IMR-90 (cell line): ENCODE measurements at regions not wholly inside any gene's neighbourhood (a gene's known extent, or its start where the extent isn't known, plus 50 kb on each side); places are given as distances from the start of the nearest gene placed in this dataset.
A peak's percentile ranks its signal among the peaks of the same experiment; 100 is the strongest.

ENCODE experiments used
- ATAC-seq: fragments of 200-7000 bp; cut with Tn5 transposase; 2 replicates; pipeline ENCODE4 v1.9.1; 2020; ENCODE audit warnings: low read depth, mild to moderate bottlenecking, moderate library complexity
- BruUV-seq: library from RNA; stranded (reverse); fragments of 400-500 nt; replicated peaks from 2 replicates; lab custom pipeline; 2021; lab: Mats Ljungman, UMichigan
- CTCF ChIA-PET: fragments of 300-600 bp; formaldehyde crosslinking; extraction: SDS; loops from one replicate; lab custom pipeline; 2021; ENCODE audit warnings: antibody characterized with exemption; lab: Yijun Ruan, JAX
- POLR2A ChIA-PET: fragments of 300-600 bp; sonication (Branson Sonifier 250); formaldehyde crosslinking; loops from one replicate; lab custom pipeline; 2022; ENCODE audit warnings: antibody characterized with exemption; ENCODE audit not compliant: unreplicated experiment; lab: Charles Lee
- DNase-seq: peaks from one replicate; pipeline ENCODE4 v3.0.0; 2013
- H2AFZ ChIP-seq: replicated peaks from 2 replicates; pipeline ENCODE3; 2013; ENCODE audit warnings: low read length, mild to moderate bottlenecking; ENCODE audit not compliant: poor library complexity
- H2AK5ac ChIP-seq: 2 replicates; pipeline ENCODE4 v1.6.1; 2013; ENCODE audit warnings: low read depth, low read length, inconsistent platforms
- H2AK9ac ChIP-seq: replicated peaks from 2 replicates; pipeline ENCODE3; 2013; ENCODE audit warnings: mild to moderate bottlenecking, low read depth, low read length, moderate library complexity; ENCODE audit not compliant: poor library complexity
- H2BK120ac ChIP-seq: 2 replicates; pipeline ENCODE4 v1.6.1; 2013; ENCODE audit warnings: low read depth, low read length, inconsistent platforms
- H2BK15ac ChIP-seq: 3 replicates; pipeline ENCODE4 v1.6.1; 2013; ENCODE audit warnings: low read depth, low read length, inconsistent platforms
- H2BK20ac ChIP-seq: 2 replicates; pipeline ENCODE4 v1.6.1; 2013; ENCODE audit warnings: low read depth, mild to moderate bottlenecking, inconsistent platforms, low read length, moderate library complexity
- H2BK5ac ChIP-seq: 2 replicates; pipeline ENCODE4 v1.6.1; 2013; ENCODE audit warnings: mild to moderate bottlenecking, low read depth, low read length, inconsistent platforms; ENCODE audit not compliant: poor library complexity, severe bottlenecking
- H3K14ac ChIP-seq: replicated peaks from 2 replicates; pipeline ENCODE4 v1.6.1; 2013; ENCODE audit warnings: low read depth, low read length, inconsistent platforms
- H3K18ac ChIP-seq: 2 replicates; pipeline ENCODE4 v1.6.1; 2013; ENCODE audit warnings: low read depth, low read length, control low read depth
- H3K23ac ChIP-seq: 2 replicates; pipeline ENCODE4 v1.6.1; 2013; ENCODE audit warnings: low read depth, low read length, inconsistent platforms
- H3K27ac ChIP-seq: 2 replicates; pipeline ENCODE4 v1.5.1; 2013; ENCODE audit warnings: mild to moderate bottlenecking, control low read depth, low read length; ENCODE audit not compliant: insufficient read depth
- H3K27me3 ChIP-seq: 2 replicates; pipeline ENCODE4 v1.6.1; 2013; ENCODE audit warnings: low read length; ENCODE audit not compliant: control insufficient read depth, insufficient read depth
- H3K36me3 ChIP-seq: 2 replicates; pipeline ENCODE4 v1.6.1; 2013; ENCODE audit warnings: low read length, mixed read lengths; ENCODE audit not compliant: control insufficient read depth, insufficient read depth
- H3K4ac ChIP-seq: 2 replicates; pipeline ENCODE4 v1.6.1; 2013; ENCODE audit warnings: low read depth, low read length, inconsistent platforms
- H3K4me1 ChIP-seq: 2 replicates; pipeline ENCODE4 v1.6.1; 2013; ENCODE audit warnings: low read length, mixed read lengths; ENCODE audit not compliant: control insufficient read depth, insufficient read depth
- H3K4me2 ChIP-seq: 2 replicates; pipeline ENCODE4 v1.6.1; 2013; ENCODE audit warnings: low read depth, mild to moderate bottlenecking, control low read depth, low read length, moderate library complexity
- H3K4me3 ChIP-seq: 2 replicates; pipeline ENCODE4 v1.5.1; 2013; ENCODE audit warnings: low read depth, mild to moderate bottlenecking, control low read depth, low read length, moderate library complexity; ENCODE audit not compliant: insufficient read depth
- H3K56ac ChIP-seq: 2 replicates; pipeline ENCODE4 v1.6.1; 2013; ENCODE audit warnings: low read length, inconsistent platforms; ENCODE audit not compliant: insufficient read depth; ENCODE audit errors: extremely low read depth
- H3K79me1 ChIP-seq, 2 experiments: 2 replicates each; pipeline ENCODE4 v1.6.1; 2013; ENCODE audit warnings: low read length in 2 of 2, inconsistent platforms in 1 of 2, low read depth in 1 of 2
- H3K9ac ChIP-seq: 2 replicates; pipeline ENCODE4 v1.6.1; 2013; ENCODE audit warnings: low read depth, low read length, control low read depth
- H3K9me1 ChIP-seq: 2 replicates; pipeline ENCODE4 v1.6.1; 2013; ENCODE audit warnings: low read length, inconsistent platforms; ENCODE audit not compliant: insufficient read depth
- H3K9me3 ChIP-seq: 2 replicates; pipeline ENCODE4 v1.6.1; 2013; ENCODE audit warnings: low read length; ENCODE audit not compliant: control insufficient read depth, insufficient read depth
- H4K20me1 ChIP-seq: 2 replicates; pipeline ENCODE4 v1.6.1; 2013; ENCODE audit warnings: low read length, inconsistent platforms; ENCODE audit not compliant: insufficient read depth
- H4K5ac ChIP-seq: 2 replicates; pipeline ENCODE4 v1.6.1; 2013; ENCODE audit warnings: mild to moderate bottlenecking, low read depth, low read length, control low read depth
- H4K8ac ChIP-seq, 2 experiments: 2 replicates each; pipeline ENCODE4 v1.6.1; 2013; ENCODE audit warnings: low read depth in 2 of 2, low read length in 2 of 2, control low read depth in 1 of 2, inconsistent platforms in 1 of 2
- H4K91ac ChIP-seq: 2 replicates; pipeline ENCODE4 v1.6.1; 2013; ENCODE audit warnings: low read depth, low read length, inconsistent platforms; ENCODE audit not compliant: insufficient read depth
- BHLHE40 ChIP-seq: fragments of 150-350 bp; IDR thresholded peaks from 2 replicates; pipeline ENCODE4 v1.6.1; 2016; ENCODE audit warnings: mild to moderate bottlenecking, low read depth, low read length
- CEBPB ChIP-seq: IDR thresholded peaks from 2 replicates; pipeline ENCODE4 v1.6.1; 2012; ENCODE audit warnings: low read depth, low read length, improper control_type of control experiment
- CHD1 ChIP-seq: IDR thresholded peaks from 2 replicates; pipeline ENCODE4 v1.6.1; 2012; ENCODE audit warnings: low read depth, low read length, improper control_type of control experiment
- FOS ChIP-seq: fragments of 150-350 bp; IDR thresholded peaks from 2 replicates; pipeline ENCODE4 v1.6.1; 2016; ENCODE audit warnings: low read depth, low read length
- MAFK ChIP-seq: IDR thresholded peaks from 2 replicates; pipeline ENCODE4 v1.6.1; 2012; ENCODE audit warnings: low read depth, low read length, improper control_type of control experiment
- MAZ ChIP-seq: IDR thresholded peaks from 2 replicates; pipeline ENCODE4 v1.6.1; 2012; ENCODE audit warnings: low read depth, mild to moderate bottlenecking, low read length, improper control_type of control experiment, moderate library complexity, borderline replicate concordance
- MXI1 ChIP-seq: IDR thresholded peaks from 2 replicates; pipeline ENCODE4 v1.6.1; 2012; ENCODE audit warnings: low read depth, mild to moderate bottlenecking, low read length, moderate library complexity, borderline replicate concordance
- NFE2L2 ChIP-seq: fragments of 150-350 bp; IDR thresholded peaks from 2 replicates; pipeline ENCODE4 v1.6.1; 2016; ENCODE audit warnings: low read depth, mild to moderate bottlenecking, low read length
- POLR2A ChIP-seq: IDR thresholded peaks from 2 replicates; pipeline ENCODE4 v1.6.1; 2012; ENCODE audit warnings: mild to moderate bottlenecking, low read depth, low read length
- RAD21 ChIP-seq: IDR thresholded peaks from 2 replicates; pipeline ENCODE4 v1.6.1; 2012; ENCODE audit warnings: low read length, improper control_type of control experiment
- RCOR1 ChIP-seq: IDR thresholded peaks from 2 replicates; pipeline ENCODE4 v1.6.1; 2012; ENCODE audit warnings: mild to moderate bottlenecking, low read length, improper control_type of control experiment; ENCODE audit not compliant: insufficient replicate concordance
- RFX5 ChIP-seq: IDR thresholded peaks from 2 replicates; pipeline ENCODE4 v1.8.0; 2012; ENCODE audit warnings: low read depth, mild to moderate bottlenecking, low read length, moderate library complexity
- SMC3 ChIP-seq: fragments of 150-350 bp; IDR thresholded peaks from 2 replicates; pipeline ENCODE4 v1.6.1; 2016; ENCODE audit warnings: low read depth, mild to moderate bottlenecking, antibody characterized with exemption, low read length, moderate library complexity
- WGBS, 2 experiments: methylation state at CpG; one replicate each; pipeline versions ENCODE4 v1.1.5 to v1.1.7; 2013; ENCODE audit warnings: missing lambda C conversion rate in 2 of 2; ENCODE audit not compliant: insufficient read length in 1 of 2; ENCODE audit errors: extremely low coverage in 2 of 2; 5-methylcytosine and 5-hydroxymethylcytosine counted together
- dilution Hi-C: fragments of 300-500 bp; cut with HindIII; formaldehyde crosslinking; loops from one replicate; pipeline ENCODE4 v1.14.3; 2018; ENCODE audit warnings: low sequenced_read_pairs; ENCODE audit not compliant: unreplicated experiment
- in situ Hi-C: fragments of 300-500 bp; cut with MboI; formaldehyde crosslinking; loops from 3 replicates; pipeline ENCODE4 v1.14.3; 2019; ENCODE audit warnings: low sequenced_read_pairs, inconsistent platforms, mixed read lengths
- intact Hi-C: fragments of 100-400 bp; cut with micrococcal nuclease; formaldehyde crosslinking; loops from 2 replicates; pipeline ENCODE4 v1.10.0; 2022
- TF ChIP-seq, protein P1 (sequence below): conservative IDR thresholded peaks from 2 replicates; pipeline ENCODE4 v1.5.1; 2012; ENCODE audit warnings: mild to moderate bottlenecking, low read depth, low read length, improper control_type of control experiment
- TF ChIP-seq, protein P2 (sequence below): fragments of 150-350 bp; IDR thresholded peaks from 2 replicates; pipeline ENCODE4 v1.6.1; 2016; ENCODE audit warnings: low read depth, mild to moderate bottlenecking, low read length, moderate library complexity, borderline replicate concordance
- TF ChIP-seq, protein P3 (sequence below): fragments of 150-350 bp; IDR thresholded peaks from 2 replicates; pipeline ENCODE4 v1.6.1; 2017; ENCODE audit warnings: mild to moderate bottlenecking, antibody characterized with exemption, low read length, low read depth

DNA sequence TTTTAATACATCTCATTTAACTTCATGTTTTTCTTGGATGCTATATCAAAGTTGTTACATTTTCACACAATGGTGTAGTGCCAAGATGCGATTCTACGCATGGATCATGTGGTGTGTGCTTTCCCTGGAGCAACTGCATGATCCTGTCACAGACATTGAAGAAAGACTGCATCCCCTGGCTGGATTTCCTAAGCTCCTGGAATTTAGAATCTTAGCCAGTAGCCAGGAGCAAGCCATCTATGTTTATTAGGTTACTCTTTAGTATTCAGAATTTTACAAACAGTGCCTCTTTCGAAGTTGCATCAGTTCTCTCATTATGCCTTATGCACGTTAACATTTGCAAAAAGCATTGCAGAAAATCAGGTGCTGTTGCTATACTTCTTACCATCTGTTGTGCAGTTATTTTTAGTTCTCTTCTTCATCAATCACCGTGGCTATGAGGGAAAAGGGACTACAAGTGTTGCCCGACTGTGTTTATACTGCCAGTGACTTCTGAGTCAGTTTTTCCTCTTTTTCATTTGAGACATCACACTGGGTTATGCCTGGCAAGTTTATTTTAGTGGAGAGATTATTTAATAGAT lies 584.2 kb downstream of the BCKDHB start:
- Histone ChIP-seq H2AK5ac (no peak overlapping the region), H3K56ac (0 out of 2 replicates have a peak overlapping the region, but pooled peaks have one; percentile 9), H3K79me1 (no peaks in the 10 kb centered on the region), H3K9me1 (no peaks in the 10 kb centered on the region), H2AK9ac (no peak overlapping the region), H3K14ac (no peak overlapping the region), H3K4me2 (0 out of 2 replicates have a peak overlapping the region, but pooled peaks have one; percentile 23), H3K23ac (no peak overlapping the region), H4K8ac (no peak overlapping the region), H3K36me3 (no peaks in the 10 kb centered on the region), H3K9ac (no peak overlapping the region), H4K20me1 (no peaks in the 10 kb centered on the region), H4K91ac (no peak overlapping the region), H3K4me1 (no peaks in the 10 kb centered on the region), H3K18ac (no peak overlapping the region), H3K4me3 (no peak overlapping the region), H2BK120ac (no peak overlapping the region), H2BK20ac (no peak overlapping the region; the same call in 1 of the 2 replicates), H3K9me3 (no peaks in the 10 kb centered on the region), H2AFZ (no peak overlapping the region), H2BK15ac (no peak overlapping the region), H3K27ac (no peak overlapping the region), H3K4ac (no peak overlapping the region), H4K5ac (no peak overlapping the region), H2BK5ac (no peak overlapping the region), H3K27me3 (no peaks in the 10 kb centered on the region)
- TF ChIP-seq RFX5 (no peak), POLR2A (no peak), BHLHE40 (no peak), CHD1 (no peak), CEBPB (no peak), SMC3 (no peak), RCOR1 (no peak), MAFK (no peak), FOS (no peak), NFE2L2 (no peak), MXI1 (no peak), MAZ (no peak), RAD21 (no peak)
- TF ChIP-seq, protein P1, sequence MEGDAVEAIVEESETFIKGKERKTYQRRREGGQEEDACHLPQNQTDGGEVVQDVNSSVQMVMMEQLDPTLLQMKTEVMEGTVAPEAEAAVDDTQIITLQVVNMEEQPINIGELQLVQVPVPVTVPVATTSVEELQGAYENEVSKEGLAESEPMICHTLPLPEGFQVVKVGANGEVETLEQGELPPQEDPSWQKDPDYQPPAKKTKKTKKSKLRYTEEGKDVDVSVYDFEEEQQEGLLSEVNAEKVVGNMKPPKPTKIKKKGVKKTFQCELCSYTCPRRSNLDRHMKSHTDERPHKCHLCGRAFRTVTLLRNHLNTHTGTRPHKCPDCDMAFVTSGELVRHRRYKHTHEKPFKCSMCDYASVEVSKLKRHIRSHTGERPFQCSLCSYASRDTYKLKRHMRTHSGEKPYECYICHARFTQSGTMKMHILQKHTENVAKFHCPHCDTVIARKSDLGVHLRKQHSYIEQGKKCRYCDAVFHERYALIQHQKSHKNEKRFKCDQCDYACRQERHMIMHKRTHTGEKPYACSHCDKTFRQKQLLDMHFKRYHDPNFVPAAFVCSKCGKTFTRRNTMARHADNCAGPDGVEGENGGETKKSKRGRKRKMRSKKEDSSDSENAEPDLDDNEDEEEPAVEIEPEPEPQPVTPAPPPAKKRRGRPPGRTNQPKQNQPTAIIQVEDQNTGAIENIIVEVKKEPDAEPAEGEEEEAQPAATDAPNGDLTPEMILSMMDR = no peak
- TF ChIP-seq, protein P2, sequence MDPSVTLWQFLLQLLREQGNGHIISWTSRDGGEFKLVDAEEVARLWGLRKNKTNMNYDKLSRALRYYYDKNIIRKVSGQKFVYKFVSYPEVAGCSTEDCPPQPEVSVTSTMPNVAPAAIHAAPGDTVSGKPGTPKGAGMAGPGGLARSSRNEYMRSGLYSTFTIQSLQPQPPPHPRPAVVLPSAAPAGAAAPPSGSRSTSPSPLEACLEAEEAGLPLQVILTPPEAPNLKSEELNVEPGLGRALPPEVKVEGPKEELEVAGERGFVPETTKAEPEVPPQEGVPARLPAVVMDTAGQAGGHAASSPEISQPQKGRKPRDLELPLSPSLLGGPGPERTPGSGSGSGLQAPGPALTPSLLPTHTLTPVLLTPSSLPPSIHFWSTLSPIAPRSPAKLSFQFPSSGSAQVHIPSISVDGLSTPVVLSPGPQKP = no peak
- TF ChIP-seq, protein P3, sequence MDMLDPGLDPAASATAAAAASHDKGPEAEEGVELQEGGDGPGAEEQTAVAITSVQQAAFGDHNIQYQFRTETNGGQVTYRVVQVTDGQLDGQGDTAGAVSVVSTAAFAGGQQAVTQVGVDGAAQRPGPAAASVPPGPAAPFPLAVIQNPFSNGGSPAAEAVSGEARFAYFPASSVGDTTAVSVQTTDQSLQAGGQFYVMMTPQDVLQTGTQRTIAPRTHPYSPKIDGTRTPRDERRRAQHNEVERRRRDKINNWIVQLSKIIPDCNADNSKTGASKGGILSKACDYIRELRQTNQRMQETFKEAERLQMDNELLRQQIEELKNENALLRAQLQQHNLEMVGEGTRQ = no peak
- CTCF ChIA-PET = no interaction called here
- DNase-seq = peak; percentile 51
- no CpG with 5 or more reads among the region's 6 CpGs for WGBS, 2 experiments
- POLR2A ChIA-PET = no interaction called here
- dilution Hi-C loops (no loop called here), intact Hi-C loops (no loop called here), in situ Hi-C loops (no loop called here)
- no TSS peak for BruUV-seq
- ATAC-seq = peak; percentile 73
